BLaER1 (cell line): ENCODE measurements at regions not wholly inside any gene's neighbourhood (a gene's known extent, or its start where the extent isn't known, plus 50 kb on each side); places are given as distances from the start of the nearest gene placed in this dataset.

Experiments used
- H3K27ac ChIP-seq: shearing (Covaris generic); formaldehyde crosslinking; 2 replicates; pipeline ENCODE4 v1.8.1; 2022
- H3K27me3 ChIP-seq: shearing (Covaris generic); formaldehyde crosslinking; 2 replicates; pipeline ENCODE4 v1.8.1; 2022
- H3K36me3 ChIP-seq: shearing (Covaris generic); formaldehyde crosslinking; 2 replicates; pipeline ENCODE4 v1.8.1; 2022
- H3K4me1 ChIP-seq: shearing (Covaris generic); formaldehyde crosslinking; 2 replicates; pipeline ENCODE4 v1.8.1; 2022
- H3K4me2 ChIP-seq: shearing (Covaris generic); formaldehyde crosslinking; 2 replicates; pipeline ENCODE4 v1.8.1; 2022
- H3K4me3 ChIP-seq: shearing (Covaris generic); formaldehyde crosslinking; 2 replicates; pipeline ENCODE4 v1.8.1; 2022
- H3K9ac ChIP-seq: shearing (Covaris generic); formaldehyde crosslinking; 2 replicates; pipeline ENCODE4 v1.8.1; 2022
- H3K9me3 ChIP-seq: shearing (Covaris generic); formaldehyde crosslinking; 2 replicates; pipeline ENCODE4 v1.8.1; 2022
- H4K20me1 ChIP-seq: shearing (Covaris generic); formaldehyde crosslinking; 2 replicates; pipeline ENCODE4 v1.8.1; 2022
- Cebpa-rat ChIP-seq: shearing (Covaris generic); IDR thresholded peaks from 2 replicates; pipeline ENCODE4 v1.8.1; 2022

DNA sequence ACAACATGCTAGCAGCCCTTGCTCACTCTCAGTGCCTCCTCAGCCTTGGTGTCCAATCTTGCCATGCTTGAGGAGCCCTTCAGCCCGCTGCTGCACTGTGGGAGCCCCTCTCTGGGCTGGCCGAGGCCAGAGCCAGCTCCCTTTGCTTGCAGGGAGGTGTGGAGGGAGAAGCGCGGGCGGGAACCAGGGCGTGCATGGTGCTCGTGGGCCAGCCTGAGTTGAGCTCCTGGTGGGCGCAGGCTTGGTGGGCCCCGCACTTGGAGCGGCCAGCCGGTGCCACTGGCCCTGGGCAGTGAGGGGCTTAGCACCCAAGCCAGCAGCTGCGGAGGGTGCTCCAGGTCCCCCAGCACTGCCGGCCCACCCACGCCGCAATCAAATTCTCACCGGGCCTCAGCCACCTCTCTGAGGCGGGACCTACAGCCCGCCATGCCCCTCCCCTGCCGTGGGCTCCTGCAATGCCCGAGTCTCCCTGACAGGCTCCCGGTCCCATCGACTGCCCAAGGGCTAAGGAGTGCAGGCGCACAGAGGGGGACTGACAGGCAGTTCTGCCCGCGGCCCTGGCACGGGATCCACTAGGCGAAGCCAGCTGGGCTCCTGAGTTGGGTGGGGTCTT is 333.5 kb downstream of the KCNN2 start:
- Histone ChIP-seq H3K4me3 (no peak overlapping the region), H3K36me3 (no peaks in the 10 kb centered on the region), H4K20me1 (no peaks in the 10 kb centered on the region), H3K4me2 (no peak overlapping the region), H3K9ac (no peak overlapping the region), H3K9me3 (peaks cover 14% of the 10 kb centered on the region), H3K27ac (no peak overlapping the region), H3K4me1 (no peaks in the 10 kb centered on the region), H3K27me3 (no peaks in the 10 kb centered on the region)
- TF ChIP-seq Cebpa-rat, result no peak

DNA sequence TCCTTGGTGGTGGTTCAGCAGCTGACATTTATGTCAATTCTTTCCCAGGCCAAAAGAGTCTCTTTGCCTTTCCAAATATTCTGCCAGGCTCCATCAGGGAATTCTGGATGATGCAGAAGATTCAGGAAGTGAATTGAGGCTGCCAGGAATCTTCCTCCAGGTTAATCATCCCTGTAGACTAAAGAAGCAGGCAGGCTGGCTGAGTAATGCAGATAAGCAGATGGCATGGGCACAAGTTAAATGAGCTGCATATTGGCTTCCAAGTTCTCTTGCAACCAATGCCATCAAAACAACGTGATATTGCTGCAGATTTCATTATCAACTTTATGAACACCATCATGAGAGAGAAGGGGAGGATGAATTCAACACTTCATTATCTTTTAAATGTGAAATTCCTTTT is 324.5 kb downstream of the KCNN2 start:
- Histone ChIP-seq H3K4me2 (no peak overlapping the region), H3K9me3 (no peaks in the 10 kb centered on the region), H3K27me3 (no peaks in the 10 kb centered on the region), H3K4me3 (no peak overlapping the region), H3K4me1 (no peaks in the 10 kb centered on the region), H3K27ac (no peak overlapping the region), H3K9ac (no peak overlapping the region), H3K36me3 (no peaks in the 10 kb centered on the region), H4K20me1 (no peaks in the 10 kb centered on the region)
- TF ChIP-seq Cebpa-rat, result no peak

DNA sequence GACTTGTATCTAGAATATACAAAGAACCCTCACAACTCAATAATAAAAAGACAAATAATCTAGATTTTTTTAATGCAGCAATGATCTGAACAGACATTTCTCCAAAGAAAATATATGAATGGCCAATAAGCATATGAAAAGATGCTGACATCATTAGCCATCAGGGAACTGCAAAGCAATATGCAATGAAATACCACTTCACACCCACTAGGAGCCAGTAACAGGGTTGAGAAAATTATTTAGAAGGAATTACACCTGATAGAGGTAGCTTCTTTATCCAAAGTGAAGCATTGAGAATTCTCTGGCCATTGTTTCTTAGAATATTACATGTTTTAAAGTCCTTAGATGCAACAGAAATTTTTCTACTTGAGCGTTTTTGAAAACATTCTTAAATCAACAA is 316.9 kb downstream of the KCNN2 start:
- H3K9me3 ChIP-seq, result no peaks in the 10 kb centered on the region
- no peak overlapping the region for H3K27ac ChIP-seq
- no peaks in the 10 kb centered on the region for H4K20me1 ChIP-seq
- H3K4me2 ChIP-seq, result no peak overlapping the region
- H3K36me3 ChIP-seq, result no peaks in the 10 kb centered on the region
- no peak for TF ChIP-seq Cebpa-rat
- no peaks in the 10 kb centered on the region for H3K27me3 ChIP-seq
- H3K4me1 ChIP-seq, result no peaks in the 10 kb centered on the region
- H3K4me3 ChIP-seq, result no peak overlapping the region
- no peak overlapping the region for H3K9ac ChIP-seq

GRCh38 chr5:114665551-114665950 is 303.7 kb downstream of the KCNN2 start:
- Histone ChIP-seq H3K4me3 (no peak overlapping the region), H3K27me3 (no peaks in the 10 kb centered on the region), H3K4me2 (no peak overlapping the region), H3K27ac (no peak overlapping the region), H3K9me3 (no peaks in the 10 kb centered on the region), H3K4me1 (no peaks in the 10 kb centered on the region), H3K36me3 (no peaks in the 10 kb centered on the region), H3K9ac (no peak overlapping the region), H4K20me1 (no peaks in the 10 kb centered on the region)
- TF ChIP-seq Cebpa-rat, result no peak

GRCh38 chr5:114660791-114661190 is 298.9 kb downstream of the KCNN2 start:
- Histone ChIP-seq H3K4me2 (no peak overlapping the region), H3K9ac (no peak overlapping the region), H3K27me3 (no peaks in the 10 kb centered on the region), H3K9me3 (no peaks in the 10 kb centered on the region), H3K27ac (no peak overlapping the region), H3K4me3 (no peak overlapping the region), H3K4me1 (no peaks in the 10 kb centered on the region), H4K20me1 (no peaks in the 10 kb centered on the region), H3K36me3 (no peaks in the 10 kb centered on the region)
- TF ChIP-seq Cebpa-rat, result no peak

DNA sequence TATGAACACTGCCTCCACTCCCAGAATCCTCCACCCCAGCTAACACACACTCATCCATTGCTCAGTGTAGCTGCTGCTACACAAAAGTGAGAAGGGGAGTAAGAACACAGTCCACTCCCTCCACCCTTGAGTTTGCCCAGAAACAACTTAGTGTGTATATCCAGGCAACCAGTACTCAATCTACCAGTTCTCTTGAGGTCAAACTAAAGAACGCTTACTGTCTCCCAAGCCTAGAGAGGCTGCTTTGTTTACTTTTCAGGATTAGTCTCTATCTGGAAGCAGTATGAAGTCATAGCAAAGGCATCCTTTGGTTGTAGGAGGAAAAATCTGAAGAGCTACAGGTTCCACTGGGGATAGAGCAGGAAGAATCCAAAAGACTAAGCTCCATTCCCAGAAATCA is 296.3 kb downstream of the KCNN2 start:
- Histone ChIP-seq H3K36me3 (no peaks in the 10 kb centered on the region), H3K4me2 (no peak overlapping the region), H3K27ac (no peak overlapping the region), H4K20me1 (no peaks in the 10 kb centered on the region), H3K9ac (no peak overlapping the region), H3K4me3 (no peak overlapping the region), H3K4me1 (no peaks in the 10 kb centered on the region), H3K27me3 (no peaks in the 10 kb centered on the region), H3K9me3 (no peaks in the 10 kb centered on the region)
- no peak for TF ChIP-seq Cebpa-rat

- H3K4me2 ChIP-seq, result no peak overlapping the region
- no peaks in the 10 kb centered on the region for H3K9me3 ChIP-seq
- no peak overlapping the region for H3K27ac ChIP-seq
- H3K9ac ChIP-seq, result no peak overlapping the region
- no peak for TF ChIP-seq Cebpa-rat
- H3K27me3 ChIP-seq, result no peaks in the 10 kb centered on the region
- H3K36me3 ChIP-seq, result no peaks in the 10 kb centered on the region
- no peak overlapping the region for H3K4me3 ChIP-seq
- H4K20me1 ChIP-seq, result no peaks in the 10 kb centered on the region
- H3K4me1 ChIP-seq, result no peaks in the 10 kb centered on the region
Measured at GRCh38 chr5:114657342-114658130, 295.7 kb downstream of the KCNN2 start.

GRCh38 chr5:114649878-114650277 is 288.0 kb downstream of the KCNN2 start:
- no peak overlapping the region for H3K4me3 ChIP-seq
- H3K27ac ChIP-seq, result no peak overlapping the region
- TF ChIP-seq Cebpa-rat, result no peak
- H3K9me3 ChIP-seq, result no peaks in the 10 kb centered on the region
- no peaks in the 10 kb centered on the region for H4K20me1 ChIP-seq
- no peaks in the 10 kb centered on the region for H3K36me3 ChIP-seq
- H3K4me1 ChIP-seq, result no peaks in the 10 kb centered on the region
- no peak overlapping the region for H3K9ac ChIP-seq
- H3K4me2 ChIP-seq, result no peak overlapping the region
- H3K27me3 ChIP-seq, result no peaks in the 10 kb centered on the region

DNA sequence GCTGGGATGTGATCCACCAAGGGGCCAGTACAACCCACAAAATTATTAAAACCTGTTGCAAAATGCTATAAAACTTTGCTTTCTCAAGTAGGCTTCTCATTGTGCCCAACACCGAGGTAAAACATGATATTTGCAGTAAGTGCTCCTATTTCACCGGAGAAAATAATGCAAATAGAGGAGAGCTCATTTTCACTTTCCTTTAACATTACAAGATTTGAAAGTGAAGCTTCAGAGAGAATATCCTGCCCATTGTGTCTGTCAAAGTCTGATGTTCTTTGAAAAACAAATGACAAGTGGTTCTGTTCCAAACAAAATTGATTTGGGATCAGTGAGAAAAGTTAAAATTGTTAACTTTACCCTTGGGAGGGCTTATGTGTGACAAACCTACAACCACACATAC is 287.1 kb downstream of the KCNN2 start:
- Histone ChIP-seq H4K20me1 (no peaks in the 10 kb centered on the region), H3K9me3 (peaks cover 6% of the 10 kb centered on the region; the same call in 1 of the 2 replicates), H3K4me3 (no peak overlapping the region), H3K27me3 (no peaks in the 10 kb centered on the region), H3K4me1 (no peaks in the 10 kb centered on the region), H3K4me2 (no peak overlapping the region), H3K9ac (no peak overlapping the region), H3K36me3 (no peaks in the 10 kb centered on the region), H3K27ac (no peak overlapping the region)
- TF ChIP-seq Cebpa-rat, result no peak

DNA sequence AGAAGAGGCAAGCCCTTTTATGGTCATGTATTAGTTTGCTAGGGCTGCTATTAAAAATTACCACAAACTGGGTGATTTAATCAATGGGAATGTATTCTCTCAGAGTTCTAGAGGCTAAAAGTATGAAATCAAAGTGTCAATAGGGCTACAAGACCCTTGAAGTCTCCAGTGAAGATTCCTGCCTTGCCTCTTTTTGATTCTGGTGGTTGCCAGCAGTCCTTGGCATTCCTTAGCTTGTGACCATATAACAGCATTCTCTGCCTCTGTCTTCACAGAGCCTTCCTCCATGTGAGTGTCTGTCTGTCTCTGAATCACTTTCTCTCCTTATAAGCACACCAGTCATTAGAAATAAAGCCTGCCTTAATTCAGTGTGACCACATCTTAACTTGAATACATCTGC is 282.7 kb downstream of the KCNN2 start:
- TF ChIP-seq Cebpa-rat, result no peak
- no peaks in the 10 kb centered on the region for H4K20me1 ChIP-seq
- H3K9ac ChIP-seq, result no peak overlapping the region
- H3K9me3 ChIP-seq, result peaks cover 10% of the 10 kb centered on the region; the same call in 1 of the 2 replicates
- no peaks in the 10 kb centered on the region for H3K36me3 ChIP-seq
- H3K4me1 ChIP-seq, result no peaks in the 10 kb centered on the region
- no peak overlapping the region for H3K4me2 ChIP-seq
- H3K4me3 ChIP-seq, result no peak overlapping the region
- H3K27me3 ChIP-seq, result no peaks in the 10 kb centered on the region
- H3K27ac ChIP-seq, result no peak overlapping the region

- no peaks in the 10 kb centered on the region for H3K9me3 ChIP-seq
- no peak overlapping the region for H3K4me3 ChIP-seq
- H3K27me3 ChIP-seq, result no peaks in the 10 kb centered on the region
- no peaks in the 10 kb centered on the region for H4K20me1 ChIP-seq
- no peak overlapping the region for H3K9ac ChIP-seq
- no peak overlapping the region for H3K4me2 ChIP-seq
- H3K27ac ChIP-seq, result no peak overlapping the region
- H3K36me3 ChIP-seq, result no peaks in the 10 kb centered on the region
- no peaks in the 10 kb centered on the region for H3K4me1 ChIP-seq
- TF ChIP-seq Cebpa-rat, result no peak
Measured at GRCh38 chr5:114636271-114636670, 274.4 kb downstream of the KCNN2 start.
